NB4 (cell line): ENCODE measurements at regions not wholly inside any gene's neighbourhood (a gene's known extent, or its start where the extent isn't known, plus 50 kb on each side); places are given as distances from the start of the nearest gene placed in this dataset.

ENCODE experiments used
- DNase-seq: peaks from one replicate; pipeline ENCODE4 v3.0.0; 2010; ENCODE audit warnings: low read depth
- H3K4me3 ChIP-seq: one replicate; pipeline ENCODE4 v1.5.1; 2011; ENCODE audit warnings: mild to moderate bottlenecking, low read depth, low read length, moderate library complexity
- MYC ChIP-seq: IDR thresholded peaks from 2 replicates; pipeline ENCODE4 v1.6.1; 2011; ENCODE audit warnings: low read depth, low read length
- POLR2A ChIP-seq: IDR thresholded peaks from 2 replicates; pipeline ENCODE4 v1.6.1; 2011; ENCODE audit warnings: mild to moderate bottlenecking; ENCODE audit not compliant: insufficient read length; ENCODE audit errors: extremely low read depth
- TF ChIP-seq, protein P1 (sequence below): IDR thresholded peaks from one replicate; pipeline ENCODE4 v1.5.1; 2012; ENCODE audit warnings: low read depth, low read length
- TF ChIP-seq, protein P2 (sequence below): IDR thresholded peaks from 2 replicates; pipeline ENCODE4 v1.6.1; 2011; ENCODE audit warnings: low read depth, low read length

DNA sequence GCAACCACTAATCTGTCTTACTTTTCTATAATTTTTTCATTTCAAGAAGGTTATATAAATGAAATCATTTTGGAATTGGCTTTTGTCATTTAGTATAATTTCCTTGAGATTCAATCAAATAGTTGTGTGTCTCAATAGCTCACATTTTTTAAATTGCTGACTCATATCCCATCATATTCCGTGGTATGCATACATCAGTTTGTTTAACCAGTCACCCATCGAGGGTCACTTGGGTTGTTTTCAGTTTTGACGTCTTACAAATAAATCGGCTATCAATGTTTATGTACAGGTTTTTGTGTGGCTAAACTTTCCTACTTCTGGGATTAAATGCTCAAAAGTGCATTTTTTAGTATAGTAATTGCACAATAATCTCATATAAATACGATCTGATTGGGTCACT, 185.5 kb downstream of the TAF11L14 start:
- no peak for DNase-seq
- TF ChIP-seq POLR2A (no peak), MYC (no peak)
- TF ChIP-seq, protein P1, sequence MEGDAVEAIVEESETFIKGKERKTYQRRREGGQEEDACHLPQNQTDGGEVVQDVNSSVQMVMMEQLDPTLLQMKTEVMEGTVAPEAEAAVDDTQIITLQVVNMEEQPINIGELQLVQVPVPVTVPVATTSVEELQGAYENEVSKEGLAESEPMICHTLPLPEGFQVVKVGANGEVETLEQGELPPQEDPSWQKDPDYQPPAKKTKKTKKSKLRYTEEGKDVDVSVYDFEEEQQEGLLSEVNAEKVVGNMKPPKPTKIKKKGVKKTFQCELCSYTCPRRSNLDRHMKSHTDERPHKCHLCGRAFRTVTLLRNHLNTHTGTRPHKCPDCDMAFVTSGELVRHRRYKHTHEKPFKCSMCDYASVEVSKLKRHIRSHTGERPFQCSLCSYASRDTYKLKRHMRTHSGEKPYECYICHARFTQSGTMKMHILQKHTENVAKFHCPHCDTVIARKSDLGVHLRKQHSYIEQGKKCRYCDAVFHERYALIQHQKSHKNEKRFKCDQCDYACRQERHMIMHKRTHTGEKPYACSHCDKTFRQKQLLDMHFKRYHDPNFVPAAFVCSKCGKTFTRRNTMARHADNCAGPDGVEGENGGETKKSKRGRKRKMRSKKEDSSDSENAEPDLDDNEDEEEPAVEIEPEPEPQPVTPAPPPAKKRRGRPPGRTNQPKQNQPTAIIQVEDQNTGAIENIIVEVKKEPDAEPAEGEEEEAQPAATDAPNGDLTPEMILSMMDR = no peak
- TF ChIP-seq, protein P2, sequence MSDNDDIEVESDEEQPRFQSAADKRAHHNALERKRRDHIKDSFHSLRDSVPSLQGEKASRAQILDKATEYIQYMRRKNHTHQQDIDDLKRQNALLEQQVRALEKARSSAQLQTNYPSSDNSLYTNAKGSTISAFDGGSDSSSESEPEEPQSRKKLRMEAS = no peak
- H3K4me3 ChIP-seq = no peak overlapping the region

DNA sequence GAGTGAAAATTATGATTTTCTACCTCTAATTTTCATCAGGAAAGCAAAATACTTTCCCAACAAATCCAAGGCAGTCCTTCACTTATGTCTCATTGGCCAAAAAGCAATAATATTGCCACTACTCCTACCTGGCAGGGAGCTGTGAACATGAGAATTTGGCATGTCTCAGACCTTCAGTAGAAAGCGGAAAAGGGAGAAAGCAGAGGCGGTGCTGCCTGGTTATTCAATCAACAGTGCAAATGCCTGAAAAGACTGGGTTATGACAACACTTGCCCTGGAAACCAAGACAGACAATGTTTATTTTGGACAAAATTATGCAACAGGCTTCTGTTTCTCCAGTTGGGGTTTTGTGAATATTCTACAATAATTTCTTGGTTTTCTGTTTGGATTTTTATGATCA, 194.4 kb downstream of the TAF11L14 start:
- H3K4me3 ChIP-seq = no peak overlapping the region
- no peak for DNase-seq
- TF ChIP-seq, protein P2 = no peak
- TF ChIP-seq POLR2A (no peak), MYC (no peak)
- TF ChIP-seq, protein P1 = no peak

DNA sequence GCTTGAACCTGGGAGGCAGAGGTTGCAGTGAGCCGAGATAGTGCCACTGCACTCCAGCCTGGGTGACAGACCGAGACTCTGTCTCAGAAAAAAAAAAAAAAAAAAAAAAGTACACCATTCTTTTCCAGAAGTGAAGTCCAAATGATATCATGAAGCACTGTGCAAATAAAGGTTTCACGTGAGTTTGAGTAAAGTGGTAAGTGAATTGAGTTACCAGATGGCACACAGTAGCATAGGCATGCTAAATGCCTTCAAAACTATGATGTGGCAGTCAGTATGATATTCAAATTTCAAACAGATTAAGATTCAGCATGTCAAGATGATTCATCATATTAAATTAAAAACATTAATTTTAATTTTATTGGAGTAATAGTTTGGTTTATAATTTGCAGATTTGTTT, 195.2 kb downstream of the TAF11L14 start:
- H3K4me3 ChIP-seq = no peak overlapping the region
- TF ChIP-seq, protein P2 = no peak
- no peak for TF ChIP-seq POLR2A
- TF ChIP-seq MYC = no peak
- TF ChIP-seq, protein P1 = no peak
- no peak for DNase-seq

DNA sequence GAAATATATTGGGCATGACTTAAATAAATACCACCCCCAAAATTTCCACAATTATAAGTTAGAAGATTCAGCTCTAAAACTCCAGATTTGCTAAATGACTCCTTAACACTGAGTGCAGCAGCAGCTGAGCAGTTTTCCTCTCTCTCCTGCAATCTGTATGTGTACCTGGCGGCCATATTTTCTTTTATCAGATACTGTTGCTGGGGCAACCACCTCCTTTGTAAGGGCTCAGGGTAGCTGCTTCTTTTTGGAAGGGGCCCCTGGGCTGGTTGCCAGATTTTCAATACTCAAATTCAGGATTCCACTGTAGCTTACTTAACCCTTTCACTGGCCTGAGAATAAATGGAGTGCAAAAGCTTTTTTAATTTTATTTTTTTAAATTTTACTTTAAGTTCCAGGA, 197.0 kb downstream of the TAF11L14 start:
- DNase-seq = no peak
- H3K4me3 ChIP-seq = no peak overlapping the region
- TF ChIP-seq MYC (no peak), POLR2A (no peak)
- TF ChIP-seq, protein P1 = no peak
- TF ChIP-seq, protein P2 = no peak

DNA sequence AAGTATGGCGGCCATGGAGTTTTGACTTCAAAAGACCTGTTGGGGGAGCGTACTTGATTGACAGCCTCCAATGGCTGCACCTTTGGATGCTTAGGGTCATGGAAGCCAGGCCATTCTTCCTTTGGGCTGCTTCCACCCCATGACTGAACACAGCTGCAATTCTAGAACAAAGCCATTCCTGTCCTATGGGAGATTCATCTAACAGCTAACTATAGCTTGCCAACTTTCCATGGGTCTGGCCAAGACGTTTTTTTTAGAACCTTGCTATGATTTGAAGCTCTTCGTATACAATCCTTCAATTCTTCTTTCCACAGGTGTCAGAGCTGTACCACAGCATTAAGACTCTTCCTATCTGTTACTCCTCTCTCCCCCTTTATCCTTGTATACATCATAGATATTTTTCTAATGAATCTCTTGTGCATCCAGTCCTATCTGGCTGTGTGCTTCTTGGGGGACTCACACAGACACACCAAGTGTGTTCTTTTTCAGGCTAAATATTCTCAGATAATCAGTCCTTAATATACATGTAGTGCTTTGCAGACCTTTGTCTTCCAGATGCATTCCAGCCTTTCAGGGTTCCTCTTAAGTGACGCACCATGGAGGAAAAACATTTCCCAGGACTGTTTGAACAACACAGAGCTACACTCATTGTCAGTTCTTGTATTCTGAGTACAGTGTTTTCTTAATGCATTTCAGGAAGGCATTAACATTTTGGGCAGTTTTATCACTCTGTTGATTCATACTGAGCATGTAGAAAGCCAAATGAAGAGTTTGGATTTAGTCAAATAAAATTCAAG, 198.9 kb downstream of the TAF11L14 start:
- no peak for DNase-seq
- H3K4me3 ChIP-seq = no peak overlapping the region
- no peak for TF ChIP-seq MYC
- TF ChIP-seq, protein P1 = no peak
- no peak for TF ChIP-seq POLR2A
- TF ChIP-seq, protein P2 = no peak
